ENCODE measurements at regions not wholly inside any gene's neighbourhood (a gene's known extent, or its start where the extent isn't known, plus 50 kb on each side); places are given as distances from the start of the nearest gene placed in this dataset.

DNA sequence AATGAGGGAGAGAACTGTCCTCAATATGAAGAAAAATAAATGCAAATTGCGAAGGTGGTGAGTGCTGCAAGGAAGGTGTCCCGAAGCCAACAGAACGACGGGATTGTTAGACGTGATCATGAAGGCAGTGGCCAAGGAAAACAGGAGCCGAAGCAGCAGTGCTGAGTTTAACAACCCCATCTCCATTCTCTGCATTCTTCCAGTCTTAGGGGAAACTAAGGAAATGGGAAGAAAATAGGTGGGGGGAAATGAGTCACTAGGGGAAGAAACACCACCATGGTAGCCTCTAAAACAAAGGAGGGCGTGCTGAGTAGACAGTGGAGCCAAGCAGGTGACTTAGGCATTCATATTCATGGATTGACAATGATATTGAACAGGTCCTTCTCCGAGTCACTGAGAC is 192.2 kb upstream of the AKR1E2 start:
- no peak overlapping the region for H3K27ac ChIP-seq
- no peaks in the 10 kb centered on the region for H3K27me3 ChIP-seq
- H3K36me3 ChIP-seq, result no peaks in the 10 kb centered on the region
- H3K4me3 ChIP-seq, result no peak overlapping the region
- TF ChIP-seq, protein P1, sequence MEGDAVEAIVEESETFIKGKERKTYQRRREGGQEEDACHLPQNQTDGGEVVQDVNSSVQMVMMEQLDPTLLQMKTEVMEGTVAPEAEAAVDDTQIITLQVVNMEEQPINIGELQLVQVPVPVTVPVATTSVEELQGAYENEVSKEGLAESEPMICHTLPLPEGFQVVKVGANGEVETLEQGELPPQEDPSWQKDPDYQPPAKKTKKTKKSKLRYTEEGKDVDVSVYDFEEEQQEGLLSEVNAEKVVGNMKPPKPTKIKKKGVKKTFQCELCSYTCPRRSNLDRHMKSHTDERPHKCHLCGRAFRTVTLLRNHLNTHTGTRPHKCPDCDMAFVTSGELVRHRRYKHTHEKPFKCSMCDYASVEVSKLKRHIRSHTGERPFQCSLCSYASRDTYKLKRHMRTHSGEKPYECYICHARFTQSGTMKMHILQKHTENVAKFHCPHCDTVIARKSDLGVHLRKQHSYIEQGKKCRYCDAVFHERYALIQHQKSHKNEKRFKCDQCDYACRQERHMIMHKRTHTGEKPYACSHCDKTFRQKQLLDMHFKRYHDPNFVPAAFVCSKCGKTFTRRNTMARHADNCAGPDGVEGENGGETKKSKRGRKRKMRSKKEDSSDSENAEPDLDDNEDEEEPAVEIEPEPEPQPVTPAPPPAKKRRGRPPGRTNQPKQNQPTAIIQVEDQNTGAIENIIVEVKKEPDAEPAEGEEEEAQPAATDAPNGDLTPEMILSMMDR (IDR thresholded peaks at IDR 0.05), result no peak
- TF ChIP-seq EP300 (IDR thresholded peaks at IDR 0.05), result no peak
- no peak for TF ChIP-seq POLR2A (IDR thresholded peaks at IDR 0.05)
- no peaks in the 10 kb centered on the region for H3K9me3 ChIP-seq
- DNase-seq, result no peak
- WGBS, 3 donors, result 81 to 93% (median 92%) methylated on average over 8 of the region's 8 CpGs
- intact Hi-C loops (cut with DNase I), result no loop called here
- H3K4me1 ChIP-seq (ENCODE audit: insufficient read depth), result peaks cover 2% of the 10 kb centered on the region

DNA sequence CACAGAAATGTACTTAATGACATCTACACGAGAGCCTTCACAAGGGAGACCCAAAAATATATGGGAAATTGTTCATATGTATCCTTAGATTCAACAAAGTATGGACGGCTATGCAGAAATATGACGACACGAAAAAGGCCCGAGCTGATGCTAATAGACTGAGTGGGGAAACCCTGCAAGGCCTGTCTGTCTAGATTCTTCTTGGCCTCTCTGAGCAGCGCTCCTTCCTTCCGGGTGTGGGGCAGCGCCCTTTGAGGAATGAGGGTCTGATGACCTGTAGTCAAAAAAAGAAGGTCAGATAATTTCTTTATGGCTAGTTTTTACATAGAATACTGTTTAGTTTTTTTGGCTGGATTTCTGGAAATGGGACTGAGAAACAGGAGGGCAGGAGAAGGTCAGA is 192.8 kb upstream of the AKR1E2 start:
- H3K27ac ChIP-seq, result no peak overlapping the region
- TF ChIP-seq, protein P1 (IDR thresholded peaks at IDR 0.05), result no peak
- TF ChIP-seq POLR2A (IDR thresholded peaks at IDR 0.05) (no peak), EP300 (IDR thresholded peaks at IDR 0.05) (no peak)
- intact Hi-C loops (cut with DNase I), result no loop called here
- no peak for DNase-seq
- H3K4me3 ChIP-seq, result no peak overlapping the region
- no peaks in the 10 kb centered on the region for H3K27me3 ChIP-seq
- H3K36me3 ChIP-seq, result no peaks in the 10 kb centered on the region
- H3K4me1 ChIP-seq (ENCODE audit: insufficient read depth), result peaks cover 1% of the 10 kb centered on the region
- WGBS, 3 donors, result 90 to 93% (median 91%) methylated on average over 8 of the region's 8 CpGs
- H3K9me3 ChIP-seq, result no peaks in the 10 kb centered on the region

DNA sequence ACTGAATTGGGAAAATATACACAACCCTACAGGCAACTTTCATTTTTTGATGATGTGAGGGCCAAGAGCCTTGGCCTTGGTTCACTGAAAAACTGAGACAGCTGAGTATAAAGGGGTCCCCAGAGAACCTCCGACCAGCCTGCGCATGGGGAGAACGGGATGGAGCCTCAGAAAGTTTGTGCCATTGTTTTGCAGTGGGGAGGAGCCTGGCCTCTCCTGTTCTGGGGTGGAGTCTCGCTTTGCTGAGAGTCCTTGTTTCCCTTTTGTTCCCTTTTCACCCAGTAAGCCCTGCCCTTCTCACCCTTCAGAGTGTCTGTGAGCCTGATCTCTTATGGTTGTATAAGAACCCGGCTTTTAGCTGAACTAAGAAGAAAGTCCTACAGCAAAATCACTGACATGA is 193.2 kb upstream of the AKR1E2 start:
- no peaks in the 10 kb centered on the region for H3K9me3 ChIP-seq
- H3K4me1 ChIP-seq (ENCODE audit: insufficient read depth), result no peaks in the 10 kb centered on the region
- no peak for DNase-seq
- WGBS, 3 donors, result 86 to 95% (median 93%) methylated on average over 5 of the region's 5 CpGs
- H3K27me3 ChIP-seq, result no peaks in the 10 kb centered on the region
- no peaks in the 10 kb centered on the region for H3K36me3 ChIP-seq
- TF ChIP-seq, protein P1 (IDR thresholded peaks at IDR 0.05), result no peak
- TF ChIP-seq EP300 (IDR thresholded peaks at IDR 0.05), result no peak
- TF ChIP-seq POLR2A (IDR thresholded peaks at IDR 0.05), result no peak
- no peak overlapping the region for H3K27ac ChIP-seq
- intact Hi-C loops (cut with DNase I), result no loop called here
- H3K4me3 ChIP-seq, result no peak overlapping the region

DNA sequence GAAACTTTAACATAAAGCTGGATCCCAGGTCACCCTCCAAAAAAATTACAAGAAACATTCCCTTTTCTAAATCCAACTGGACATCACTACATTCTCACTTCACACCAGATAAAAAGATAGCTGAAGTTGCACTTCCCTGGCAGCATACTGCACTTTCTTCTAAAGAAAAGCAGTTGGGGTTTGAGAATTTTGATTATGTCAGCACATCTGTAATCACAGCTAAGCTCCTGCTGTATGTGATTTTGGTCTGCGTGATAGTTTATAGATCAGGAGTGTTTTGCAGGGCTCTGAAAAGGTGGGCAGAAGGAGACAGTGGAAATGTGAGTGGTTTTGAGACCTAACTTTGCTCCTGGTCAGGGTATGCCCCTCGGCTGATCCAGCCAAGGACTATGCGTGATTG is 199.1 kb upstream of the AKR1E2 start:
- no peaks in the 10 kb centered on the region for H3K36me3 ChIP-seq
- no peaks in the 10 kb centered on the region for H3K4me1 ChIP-seq (ENCODE audit: insufficient read depth)
- H3K4me3 ChIP-seq, result no peak overlapping the region
- 92 to 97% (median 96%) methylated on average over 3 of the region's 3 CpGs for WGBS, 3 donors
- no peaks in the 10 kb centered on the region for H3K9me3 ChIP-seq
- no peaks in the 10 kb centered on the region for H3K27me3 ChIP-seq
- TF ChIP-seq, protein P1 (IDR thresholded peaks at IDR 0.05), result no peak
- TF ChIP-seq POLR2A (IDR thresholded peaks at IDR 0.05) (no peak), EP300 (IDR thresholded peaks at IDR 0.05) (no peak)
- intact Hi-C loops (cut with DNase I), result no loop called here
- no peak for DNase-seq
- H3K27ac ChIP-seq, result no peak overlapping the region
